Left lung (tissue), 4 donors: ENCODE measurements at regions not wholly inside any gene's neighbourhood (a gene's known extent, or its start where the extent isn't known, plus 50 kb on each side); places are given as distances from the start of the nearest gene placed in this dataset.

Source experiments
- ATAC-seq: fragments of 200-7000 bp; cut with Tn5 transposase; one replicate; pipeline ENCODE4 v1.9.1; 2020; ENCODE audit warnings: moderate library complexity
- DNase-seq, 4 donors: peaks; one replicate each; pipeline ENCODE4 v3.0.0-alpha.2; 2013 to 2020
- H3K27ac ChIP-seq, 2 donors: fragments of 200-600 bp; sonication (generic) in 1 of 2; one replicate each; pipeline versions ENCODE4 v1.5.0 to v1.8.0; 2020 to 2021
- H3K27me3 ChIP-seq, 2 donors: fragments of 200-600 bp; sonication (generic) in 1 of 2; one replicate each; pipeline versions ENCODE4 v1.5.0 to v1.8.0; 2020 to 2021
- H3K36me3 ChIP-seq, 2 donors: fragments of 200-600 bp; sonication (generic) in 1 of 2; one replicate each; pipeline versions ENCODE4 v1.5.0 to v1.8.0; 2020 to 2021
- H3K4me1 ChIP-seq, 2 donors: fragments of 200-600 bp; one replicate each; pipeline ENCODE4 v1.8.0; 2021
- H3K4me3 ChIP-seq, 2 donors: fragments of 200-600 bp; sonication (generic) in 1 of 2; one replicate each; pipeline versions ENCODE4 v1.5.0 to v1.8.0; 2020 to 2021; ENCODE audit warnings: mild to moderate bottlenecking in 1 of 2
- H3K9me3 ChIP-seq, 2 donors: fragments of 200-600 bp; sonication (generic) in 1 of 2; one replicate each; pipeline versions ENCODE4 v1.5.0 to v1.8.0; 2020 to 2021
- intact Hi-C, 2 donors: fragments of 100-400 bp; cut with DNase I; formaldehyde crosslinking; loops; one replicate each; pipeline versions ENCODE4 v1.11.2 to v1.14.2; 2022
- TF ChIP-seq, protein P1 (sequence below), 2 donors: fragments of 200-600 bp; sonication (generic) in 1 of 2; IDR thresholded peaks; one replicate each; pipeline versions ENCODE4 v1.5.0 to v1.8.0; 2021; ENCODE audit warnings: antibody characterized with exemption in 2 of 2
- donor health status: DM: no; HTN: yes; CAD: no.
- donor health status: DM: no; HTN: no; CAD: no.

DNA sequence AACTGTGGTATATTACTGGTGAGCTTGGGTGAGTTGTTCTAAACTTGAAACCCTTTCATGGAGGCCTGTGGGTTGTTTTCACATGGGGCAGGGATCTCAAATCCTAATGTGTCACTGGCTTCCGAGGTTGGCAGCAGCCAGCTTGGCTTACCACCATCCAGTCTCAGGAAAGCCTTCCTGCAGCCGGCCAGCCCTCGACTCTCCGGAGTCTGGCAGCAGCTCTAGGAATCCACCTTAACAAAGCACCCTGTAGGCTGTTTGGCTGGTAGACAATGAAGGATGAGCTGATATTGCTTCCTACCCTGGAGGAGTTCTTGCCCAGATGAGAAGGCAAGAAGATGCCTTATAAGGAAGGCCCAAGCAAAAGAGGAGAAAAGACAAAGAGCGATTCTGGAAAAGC lies 188.3 kb downstream of the KLF12 start:
- Histone ChIP-seq H3K4me3 (no peak overlapping the region), H3K9me3 (no peaks in the 10 kb centered on the region), H3K36me3 (no peaks in the 10 kb centered on the region), H3K27me3 (no peaks in the 10 kb centered on the region), H3K4me1 (no peaks in the 10 kb centered on the region), H3K27ac (no peak overlapping the region)
- TF ChIP-seq, protein P1, sequence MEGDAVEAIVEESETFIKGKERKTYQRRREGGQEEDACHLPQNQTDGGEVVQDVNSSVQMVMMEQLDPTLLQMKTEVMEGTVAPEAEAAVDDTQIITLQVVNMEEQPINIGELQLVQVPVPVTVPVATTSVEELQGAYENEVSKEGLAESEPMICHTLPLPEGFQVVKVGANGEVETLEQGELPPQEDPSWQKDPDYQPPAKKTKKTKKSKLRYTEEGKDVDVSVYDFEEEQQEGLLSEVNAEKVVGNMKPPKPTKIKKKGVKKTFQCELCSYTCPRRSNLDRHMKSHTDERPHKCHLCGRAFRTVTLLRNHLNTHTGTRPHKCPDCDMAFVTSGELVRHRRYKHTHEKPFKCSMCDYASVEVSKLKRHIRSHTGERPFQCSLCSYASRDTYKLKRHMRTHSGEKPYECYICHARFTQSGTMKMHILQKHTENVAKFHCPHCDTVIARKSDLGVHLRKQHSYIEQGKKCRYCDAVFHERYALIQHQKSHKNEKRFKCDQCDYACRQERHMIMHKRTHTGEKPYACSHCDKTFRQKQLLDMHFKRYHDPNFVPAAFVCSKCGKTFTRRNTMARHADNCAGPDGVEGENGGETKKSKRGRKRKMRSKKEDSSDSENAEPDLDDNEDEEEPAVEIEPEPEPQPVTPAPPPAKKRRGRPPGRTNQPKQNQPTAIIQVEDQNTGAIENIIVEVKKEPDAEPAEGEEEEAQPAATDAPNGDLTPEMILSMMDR (IDR thresholded peaks at IDR 0.05), result no peak
- intact Hi-C loops, result no loop called here
- ATAC-seq (no peak), DNase-seq (no peak)

DNA sequence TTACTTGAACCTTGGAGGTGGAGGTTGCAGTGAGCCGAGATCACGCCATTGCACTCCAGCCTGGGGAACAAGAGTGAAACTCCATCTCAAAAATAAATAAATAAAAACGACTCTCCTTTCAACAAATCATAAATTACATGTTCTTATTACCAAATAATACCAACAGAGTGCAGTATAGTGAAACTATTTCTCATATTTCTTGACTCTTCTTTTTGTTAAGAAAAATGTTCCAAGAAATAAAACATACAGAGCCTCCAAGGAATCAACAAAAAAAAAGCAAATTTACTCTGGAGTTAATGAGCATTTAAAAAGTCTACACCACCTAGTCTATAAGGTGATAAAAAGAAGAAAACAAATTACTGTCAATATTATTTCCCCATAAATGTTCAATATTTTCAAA lies 188.8 kb downstream of the KLF12 start:
- DNase-seq (no peak), ATAC-seq (no peak)
- Histone ChIP-seq H3K4me3 (no peak overlapping the region), H3K9me3 (no peaks in the 10 kb centered on the region), H3K4me1 (no peaks in the 10 kb centered on the region), H3K27me3 (no peaks in the 10 kb centered on the region), H3K27ac (no peak overlapping the region), H3K36me3 (no peaks in the 10 kb centered on the region)
- TF ChIP-seq, protein P1 (IDR thresholded peaks at IDR 0.05), result no peak
- intact Hi-C loops, result no loop called here

DNA sequence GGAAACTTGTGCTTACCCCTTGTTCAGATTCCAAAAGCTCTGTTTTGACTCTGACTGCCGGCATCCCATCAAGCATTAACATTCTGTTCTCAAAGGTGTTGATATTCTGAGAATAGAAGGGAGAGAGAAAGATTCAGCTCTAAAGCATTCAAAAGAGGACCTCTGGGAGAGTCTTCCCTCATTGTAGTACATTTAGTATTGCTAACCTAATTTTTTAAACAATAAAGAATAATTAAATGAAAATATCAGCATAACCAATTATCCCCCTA lies 190.3 kb downstream of the KLF12 start:
- no peaks in the 10 kb centered on the region for H3K4me1 ChIP-seq
- intact Hi-C loops, result no loop called here
- H3K36me3 ChIP-seq, result no peaks in the 10 kb centered on the region
- no peaks in the 10 kb centered on the region for H3K9me3 ChIP-seq
- no peak for ATAC-seq
- H3K27me3 ChIP-seq, result no peaks in the 10 kb centered on the region
- no peak overlapping the region for H3K27ac ChIP-seq
- TF ChIP-seq, protein P1 (IDR thresholded peaks at IDR 0.05), result no peak
- H3K4me3 ChIP-seq, result no peak overlapping the region
- DNase-seq, result no peak

DNA sequence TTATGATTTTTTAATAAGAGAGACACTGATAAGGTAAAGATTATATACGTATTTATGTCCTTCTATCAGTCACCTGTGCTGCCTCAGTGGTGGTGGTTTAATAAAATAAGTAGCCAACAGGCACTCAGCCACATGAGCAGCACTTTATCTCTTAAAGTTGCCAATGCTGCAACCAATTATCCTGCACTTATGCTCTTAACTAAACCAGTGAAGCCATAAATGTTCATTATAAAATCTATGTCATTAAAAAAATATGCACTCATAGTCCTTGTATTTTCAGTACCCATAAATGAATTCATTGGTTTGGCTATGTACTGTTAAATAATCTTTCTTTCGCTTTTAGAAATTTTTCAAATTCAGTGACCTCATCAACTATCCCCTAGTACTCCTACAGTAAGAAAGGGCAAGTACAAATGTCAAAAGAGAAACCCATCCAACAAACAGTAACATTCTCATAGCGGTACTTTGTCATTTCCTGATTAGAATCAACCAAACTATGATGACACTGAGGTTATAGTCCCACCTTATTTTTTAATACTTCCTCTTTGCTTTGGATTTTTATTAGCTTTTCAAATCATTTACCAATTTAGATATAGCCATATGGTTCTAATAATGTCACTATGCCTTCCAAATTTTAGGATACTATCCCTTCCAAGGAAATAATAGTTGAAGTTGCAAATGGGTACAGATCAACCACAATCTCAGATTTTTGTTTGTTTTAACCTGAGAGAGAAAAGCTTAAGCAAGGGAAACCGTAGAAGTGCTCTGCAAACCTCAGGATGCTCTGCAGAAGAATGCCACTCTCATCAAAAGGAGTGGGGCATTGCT lies 190.9 kb downstream of the KLF12 start:
- H3K4me3 ChIP-seq, result no peak overlapping the region
- H3K9me3 ChIP-seq, result no peaks in the 10 kb centered on the region
- no peak for ATAC-seq
- TF ChIP-seq, protein P1 (IDR thresholded peaks at IDR 0.05), result no peak
- H3K36me3 ChIP-seq, result no peaks in the 10 kb centered on the region
- intact Hi-C loops, result no loop called here
- DNase-seq, result no peak
- no peaks in the 10 kb centered on the region for H3K4me1 ChIP-seq
- no peaks in the 10 kb centered on the region for H3K27me3 ChIP-seq
- H3K27ac ChIP-seq, result no peak overlapping the region

DNA sequence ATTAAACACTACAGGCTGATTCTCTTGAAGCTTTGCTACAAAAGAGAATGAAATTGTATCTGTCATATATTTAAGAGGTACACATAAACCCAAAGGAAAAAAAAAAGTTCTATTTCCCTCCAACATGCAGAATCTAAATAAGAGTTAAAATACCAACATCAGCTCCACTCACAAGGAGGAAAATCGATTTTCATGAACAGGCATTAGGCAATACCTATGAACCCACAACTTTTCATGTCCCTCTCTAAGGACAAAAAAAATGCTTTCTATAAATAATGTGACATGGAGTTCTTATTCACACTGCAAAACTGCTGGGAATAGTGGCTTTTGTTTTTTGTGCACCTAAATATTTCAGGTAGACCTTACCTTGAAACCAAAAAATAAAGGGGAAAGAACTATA lies 192.5 kb downstream of the KLF12 start:
- no peaks in the 10 kb centered on the region for H3K9me3 ChIP-seq
- TF ChIP-seq, protein P1 (IDR thresholded peaks at IDR 0.05), result no peak
- H3K36me3 ChIP-seq, result no peaks in the 10 kb centered on the region
- ATAC-seq, result no peak
- no peak overlapping the region for H3K27ac ChIP-seq
- no peak overlapping the region for H3K4me3 ChIP-seq
- intact Hi-C loops, result no loop called here
- H3K27me3 ChIP-seq, result no peaks in the 10 kb centered on the region
- H3K4me1 ChIP-seq, result no peaks in the 10 kb centered on the region
- no peak for DNase-seq
